Osteocyte (in vitro differentiated cells): ENCODE measurements at regions not wholly inside any gene's neighbourhood (a gene's known extent, or its start where the extent isn't known, plus 50 kb on each side); places are given as distances from the start of the nearest gene placed in this dataset.

Experiments
- DNase-seq: peaks from one replicate; pipeline ENCODE4 v3.0.0; 2021; ENCODE audit warnings: mixed read lengths; ENCODE audit not compliant: unreplicated experiment; ENCODE audit errors: extremely low spot score
- H3K27ac Mint-ChIP-seq: one replicate; pipeline ENCODE4 v1.8.0; 2021; ENCODE audit warnings: mild to moderate bottlenecking, mixed read lengths; ENCODE audit not compliant: unreplicated experiment
- H3K27me3 Mint-ChIP-seq: one replicate; pipeline ENCODE4 v1.8.0; 2021; ENCODE audit warnings: mixed read lengths; ENCODE audit not compliant: unreplicated experiment
- H3K36me3 Mint-ChIP-seq: one replicate; pipeline ENCODE4 v1.8.0; 2021; ENCODE audit warnings: mixed read lengths; ENCODE audit not compliant: unreplicated experiment
- H3K4me1 Mint-ChIP-seq: one replicate; pipeline ENCODE4 v1.8.0; 2021; ENCODE audit warnings: mixed read lengths; ENCODE audit not compliant: unreplicated experiment
- H3K4me3 Mint-ChIP-seq: one replicate; pipeline ENCODE4 v1.8.0; 2021; ENCODE audit warnings: mild to moderate bottlenecking, moderate library complexity, mixed read lengths; ENCODE audit not compliant: unreplicated experiment
- H3K9me3 Mint-ChIP-seq: one replicate; pipeline ENCODE4 v1.8.0; 2021; ENCODE audit warnings: mixed read lengths; ENCODE audit not compliant: unreplicated experiment
- CTCF ChIP-seq: fragments of 200-600 bp; sonication (generic); IDR thresholded peaks from 2 replicates; pipeline ENCODE4 v1.5.0; 2021; ENCODE audit warnings: antibody characterized with exemption, mild to moderate bottlenecking, moderate library complexity

GRCh38 chr22:23509571-23510302, 70.4 kb downstream of the IGLL1 start:
- TF ChIP-seq CTCF, result no peak
- H3K9me3 Mint-ChIP-seq, result no peaks in the 10 kb centered on the region
- H3K4me3 Mint-ChIP-seq, result no peak overlapping the region
- no peaks in the 10 kb centered on the region for H3K36me3 Mint-ChIP-seq
- H3K4me1 Mint-ChIP-seq, result no peaks in the 10 kb centered on the region
- no peak for DNase-seq
- H3K27me3 Mint-ChIP-seq, result peaks cover 6% of the 10 kb centered on the region
- H3K27ac Mint-ChIP-seq, result no peak overlapping the region

GRCh38 chr22:23504516-23504915, 75.6 kb downstream of the IGLL1 start:
- Mint-ChIP-seq H3K9me3 (no peaks in the 10 kb centered on the region), H3K4me3 (no peak overlapping the region), H3K27ac (no peak overlapping the region), H3K27me3 (peaks cover 19% of the 10 kb centered on the region), H3K4me1 (no peaks in the 10 kb centered on the region), H3K36me3 (no peaks in the 10 kb centered on the region)
- no peak for TF ChIP-seq CTCF
- DNase-seq, result no peak

DNA sequence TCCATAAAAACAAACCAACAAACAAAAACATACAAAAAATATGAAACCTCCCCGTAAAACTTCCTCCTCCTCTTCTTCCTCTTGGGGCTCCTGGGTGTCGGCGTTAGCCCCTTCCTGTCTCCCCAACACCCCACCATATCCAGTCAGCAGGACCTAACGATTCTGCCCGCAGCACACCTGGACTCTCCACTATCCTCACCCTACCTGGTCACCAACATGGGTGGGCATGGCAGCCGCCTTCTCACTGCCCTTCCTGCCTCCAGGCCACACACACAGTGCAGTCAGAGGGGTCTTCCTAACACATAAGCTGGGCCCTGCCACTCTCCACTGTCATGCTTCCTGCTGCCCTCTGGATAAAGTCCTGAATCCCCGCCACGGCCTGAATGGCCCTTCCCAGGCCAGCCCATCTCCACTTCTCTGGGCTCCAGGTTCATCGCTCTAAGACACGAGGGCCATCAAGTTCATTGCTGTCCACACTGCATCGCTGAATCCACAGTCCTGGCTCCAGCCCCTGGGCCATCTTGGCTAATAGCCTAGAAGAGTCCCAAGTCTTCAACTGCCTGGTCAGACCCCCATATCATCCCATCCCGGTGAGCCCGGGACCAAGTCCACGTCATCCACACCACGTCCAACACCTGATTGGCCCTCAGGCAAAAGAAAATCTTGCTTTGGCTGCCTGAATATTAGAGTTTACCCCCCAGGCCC, 76.2 kb downstream of the IGLL1 start:
- Mint-ChIP-seq H3K4me3 (no peak overlapping the region), H3K4me1 (no peaks in the 10 kb centered on the region), H3K27ac (no peak overlapping the region), H3K27me3 (peaks cover 19% of the 10 kb centered on the region), H3K36me3 (no peaks in the 10 kb centered on the region), H3K9me3 (no peaks in the 10 kb centered on the region)
- DNase-seq, result no peak
- no peak for TF ChIP-seq CTCF

DNA sequence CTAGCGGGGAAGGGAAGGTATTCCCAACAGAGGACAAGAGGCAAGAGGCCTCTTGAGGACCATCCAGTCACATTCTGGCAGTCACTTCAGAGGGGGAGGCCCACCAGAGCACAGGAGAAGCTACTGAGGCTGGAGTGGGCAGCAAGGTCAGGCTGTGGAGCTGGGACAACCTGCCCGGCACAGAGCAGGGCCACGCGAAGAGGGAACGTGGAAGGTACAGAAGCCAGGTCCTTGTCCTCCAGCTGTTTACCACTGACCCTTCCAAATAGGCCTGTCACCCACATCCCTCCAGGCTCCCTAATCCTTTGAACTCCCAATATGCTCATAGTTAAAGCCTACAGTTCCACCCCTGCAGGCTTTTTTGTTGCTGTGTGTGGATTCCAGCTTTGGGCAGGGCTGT, 76.9 kb downstream of the IGLL1 start:
- Mint-ChIP-seq H3K4me1 (no peaks in the 10 kb centered on the region), H3K4me3 (no peak overlapping the region), H3K27me3 (peaks cover 19% of the 10 kb centered on the region), H3K27ac (no peak overlapping the region), H3K36me3 (no peaks in the 10 kb centered on the region), H3K9me3 (no peaks in the 10 kb centered on the region)
- DNase-seq, result no peak
- no peak for TF ChIP-seq CTCF

DNA sequence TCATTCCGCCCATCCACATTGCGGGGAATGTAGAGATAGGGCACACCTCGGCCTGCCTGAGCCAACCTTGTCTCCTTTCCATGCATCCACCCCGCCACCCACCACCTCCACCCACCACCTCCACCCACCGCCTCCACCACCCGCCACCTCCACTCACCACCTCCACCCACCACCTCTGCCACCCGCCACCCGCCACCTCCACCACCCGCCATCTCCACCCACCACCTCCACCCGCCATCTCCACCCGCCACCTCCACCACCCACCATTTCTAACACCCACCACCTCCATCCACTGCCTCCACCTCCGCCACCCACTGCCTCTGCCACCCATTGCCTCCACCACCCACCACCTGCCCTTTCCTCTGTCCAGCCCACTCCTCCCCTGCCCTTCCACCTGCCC, 78.4 kb downstream of the IGLL1 start:
- no peak overlapping the region for H3K27ac Mint-ChIP-seq
- peaks cover 16% of the 10 kb centered on the region for H3K27me3 Mint-ChIP-seq
- no peaks in the 10 kb centered on the region for H3K36me3 Mint-ChIP-seq
- H3K4me3 Mint-ChIP-seq, result no peak overlapping the region
- no peaks in the 10 kb centered on the region for H3K9me3 Mint-ChIP-seq
- TF ChIP-seq CTCF, result no peak
- DNase-seq, result no peak
- no peaks in the 10 kb centered on the region for H3K4me1 Mint-ChIP-seq
